ENCODE measurements at regions not wholly inside any gene's neighbourhood (a gene's known extent, or its start where the extent isn't known, plus 50 kb on each side); places are given as distances from the start of the nearest gene placed in this dataset.
"Not testable (repeated sequence)": the region's sequence is repeated elsewhere in the genome, so short reads cannot be mapped to it uniquely, and the experiment has no call there.

GRCh38 chr6:74717591-74717990, 488.3 kb downstream of the COL12A1 start:
- DNase-seq (no peak), ATAC-seq (no peak)
- Mint-ChIP-seq H3K4me1 (no peaks in the 10 kb centered on the region), H3K9me3 (peaks cover 0 to 22% (median 5%) of the 10 kb centered on the region in 11 donors), H3K27ac (no peak overlapping the region), H3K4me3 (no peak overlapping the region), H3K27me3 (no peaks in the 10 kb centered on the region), H3K36me3 (no peaks in the 10 kb centered on the region)
- no peaks in the 10 kb centered on the region for H3K27me3 ChIP-seq (ENCODE audit: control insufficient read depth in 2 of 2, insufficient read depth in 2 of 2, low read length in 2 of 2)
- intact Hi-C loops (cut with micrococcal nuclease): no loop called here
- no peaks in the 10 kb centered on the region for H3K4me1 ChIP-seq (ENCODE audit: control insufficient read depth in 2 of 2, insufficient read depth in 2 of 2, low read length in 2 of 2)
- H3K4me3 ChIP-seq (ENCODE audit: low read length): no peak overlapping the region
- ChIA-PET CTCF (no interaction called here), POLR2A (no interaction called here)
- no peak overlapping the region for H3K27ac ChIP-seq (ENCODE audit: low read depth, low read length)
- H3K36me3 ChIP-seq (ENCODE audit: control insufficient read depth in 2 of 3, insufficient read depth in 3 of 3, low read length in 3 of 3): no peaks in the 10 kb centered on the region
- H3K9me3 ChIP-seq (ENCODE audit: control insufficient read depth in 2 of 3, low read length in 3 of 3): no peaks in the 10 kb centered on the region

- Mint-ChIP-seq H3K4me1 (no peaks in the 10 kb centered on the region), H3K4me3 (no peak overlapping the region), H3K9me3 (peaks cover 0 to 13% (median 2%) of the 10 kb centered on the region in 11 donors), H3K27ac (no peak overlapping the region), H3K27me3 (no peaks in the 10 kb centered on the region), H3K36me3 (no peaks in the 10 kb centered on the region)
- no peaks in the 10 kb centered on the region for H3K9me3 ChIP-seq (ENCODE audit: control insufficient read depth in 2 of 3, low read length in 3 of 3)
- ChIA-PET POLR2A (no interaction called here), CTCF (no interaction called here)
- intact Hi-C loops (cut with micrococcal nuclease): no loop called here
- no peak overlapping the region for H3K4me3 ChIP-seq (ENCODE audit: low read length)
- no peak for ATAC-seq
- H3K27ac ChIP-seq (ENCODE audit: low read depth, low read length): no peak overlapping the region
- H3K27me3 ChIP-seq (ENCODE audit: control insufficient read depth in 2 of 2, insufficient read depth in 2 of 2, low read length in 2 of 2): no peaks in the 10 kb centered on the region
- DNase-seq: no peak
- no peaks in the 10 kb centered on the region for H3K4me1 ChIP-seq (ENCODE audit: control insufficient read depth in 2 of 2, insufficient read depth in 2 of 2, low read length in 2 of 2)
- H3K36me3 ChIP-seq (ENCODE audit: control insufficient read depth in 2 of 3, insufficient read depth in 3 of 3, low read length in 3 of 3): no peaks in the 10 kb centered on the region
These were observed 490.3 kb downstream of the COL12A1 start for GRCh38 chr6:74715355-74716085.

GRCh38 chr6:74713941-74714340, 491.9 kb downstream of the COL12A1 start:
- no peaks in the 10 kb centered on the region for H3K9me3 ChIP-seq (ENCODE audit: control insufficient read depth in 2 of 3, low read length in 3 of 3)
- peaks cover 0 to 8% (median 2%) of the 10 kb centered on the region in 11 donors for H3K9me3 Mint-ChIP-seq
- ATAC-seq (no peak), DNase-seq (no peak)
- no peak overlapping the region for H3K4me3 ChIP-seq (ENCODE audit: low read length)
- H3K4me1 ChIP-seq (ENCODE audit: control insufficient read depth in 2 of 2, insufficient read depth in 2 of 2, low read length in 2 of 2): no peaks in the 10 kb centered on the region
- ChIA-PET CTCF (no interaction called here), POLR2A (no interaction called here)
- H3K36me3 ChIP-seq (ENCODE audit: control insufficient read depth in 2 of 3, insufficient read depth in 3 of 3, low read length in 3 of 3): no peaks in the 10 kb centered on the region
- H3K4me3 Mint-ChIP-seq: no peak overlapping the region
- H3K27ac ChIP-seq (ENCODE audit: low read depth, low read length): no peak overlapping the region
- H3K27me3 ChIP-seq (ENCODE audit: control insufficient read depth in 2 of 2, insufficient read depth in 2 of 2, low read length in 2 of 2): no peaks in the 10 kb centered on the region
- no peaks in the 10 kb centered on the region for H3K27me3 Mint-ChIP-seq
- H3K36me3 Mint-ChIP-seq: no peaks in the 10 kb centered on the region
- intact Hi-C loops (cut with micrococcal nuclease): no loop called here
- H3K27ac Mint-ChIP-seq: no peak overlapping the region
- no peaks in the 10 kb centered on the region for H3K4me1 Mint-ChIP-seq

DNA sequence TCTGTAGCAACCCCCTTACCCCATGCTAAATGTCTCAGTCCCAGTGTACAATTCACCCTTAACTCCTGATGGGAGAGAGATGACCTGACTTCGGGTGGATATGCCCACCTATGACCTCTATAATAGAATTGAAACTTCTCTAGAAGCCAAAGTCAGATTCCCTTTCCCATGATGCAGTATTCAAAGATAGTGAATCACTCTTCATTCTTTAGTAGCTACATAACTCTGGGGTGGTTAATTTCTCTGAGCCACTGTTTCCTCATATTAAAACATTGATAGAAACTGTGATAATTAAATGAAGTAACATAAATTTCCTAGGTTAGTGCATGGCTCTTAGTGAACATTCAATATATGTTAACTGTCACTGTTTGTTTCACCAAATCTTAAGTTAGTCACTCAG, 500.4 kb downstream of the COL12A1 start:
- intact Hi-C loops (cut with micrococcal nuclease): no loop called here

GRCh38 chr6:74704540-74704939, 501.3 kb downstream of the COL12A1 start:
- intact Hi-C loops (cut with micrococcal nuclease); ATAC-seq: not testable (repeated sequence)

More for the DNA sequence above, 500.4 kb downstream of the COL12A1 start:
- Mint-ChIP-seq H3K4me1 (no peaks in the 10 kb centered on the region), H3K27ac (no peak overlapping the region), H3K27me3 (no peaks in the 10 kb centered on the region), H3K9me3 (peaks cover 0 to 14% (median 3%) of the 10 kb centered on the region in 11 donors), H3K4me3 (no peak overlapping the region), H3K36me3 (no peaks in the 10 kb centered on the region)
- H3K4me3 ChIP-seq (ENCODE audit: low read length): no peak overlapping the region
- no peaks in the 10 kb centered on the region for H3K36me3 ChIP-seq (ENCODE audit: control insufficient read depth in 2 of 3, insufficient read depth in 3 of 3, low read length in 3 of 3)
- ChIA-PET CTCF (no interaction called here), POLR2A (no interaction called here)
- ATAC-seq (no peak), DNase-seq (no peak)
- no peaks in the 10 kb centered on the region for H3K4me1 ChIP-seq (ENCODE audit: control insufficient read depth in 2 of 2, insufficient read depth in 2 of 2, low read length in 2 of 2)
- no peak overlapping the region for H3K27ac ChIP-seq (ENCODE audit: low read depth, low read length)
- H3K27me3 ChIP-seq (ENCODE audit: control insufficient read depth in 2 of 2, insufficient read depth in 2 of 2, low read length in 2 of 2): no peaks in the 10 kb centered on the region
- no peaks in the 10 kb centered on the region for H3K9me3 ChIP-seq (ENCODE audit: control insufficient read depth in 2 of 3, low read length in 3 of 3)

DNA sequence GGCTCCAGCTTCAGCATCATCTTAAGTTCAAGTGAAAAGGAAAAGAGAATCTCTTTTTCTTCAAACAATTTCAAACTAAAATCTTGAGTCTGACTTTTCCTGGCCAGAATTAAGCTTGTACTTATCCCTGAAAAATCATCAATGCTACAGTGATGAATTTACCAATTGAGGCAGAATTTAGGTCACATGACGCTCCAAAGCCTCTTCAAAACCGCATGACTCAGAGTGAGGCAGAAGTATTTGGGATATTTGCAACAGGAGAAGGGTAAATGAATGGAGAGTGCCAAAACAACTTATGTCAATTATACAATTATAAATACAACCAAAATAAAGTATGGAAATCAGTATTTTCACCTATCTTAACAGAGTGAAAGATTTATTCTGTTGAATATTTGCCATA, 515.5 kb downstream of the COL12A1 start:
- H3K4me1 Mint-ChIP-seq: no peaks in the 10 kb centered on the region
- CTCF ChIA-PET: no interaction called here
- H3K9me3 Mint-ChIP-seq: peaks cover 0 to 7% (median 1%) of the 10 kb centered on the region in 11 donors
- no peak overlapping the region for H3K4me3 Mint-ChIP-seq
- Histone ChIP-seq H3K36me3 (ENCODE audit: control insufficient read depth in 2 of 3, insufficient read depth in 3 of 3, low read length in 3 of 3) (no peaks in the 10 kb centered on the region), H3K9me3 (ENCODE audit: control insufficient read depth in 2 of 3, low read length in 3 of 3) (no peaks in the 10 kb centered on the region), H3K27ac (ENCODE audit: low read depth, low read length) (no peak overlapping the region), H3K4me1 (ENCODE audit: control insufficient read depth in 2 of 2, insufficient read depth in 2 of 2, low read length in 2 of 2) (no peaks in the 10 kb centered on the region), H3K4me3 (ENCODE audit: low read length) (no peak overlapping the region), H3K27me3 (ENCODE audit: control insufficient read depth in 2 of 2, insufficient read depth in 2 of 2, low read length in 2 of 2) (no peaks in the 10 kb centered on the region)
- no peak overlapping the region for H3K27ac Mint-ChIP-seq
- POLR2A ChIA-PET: no interaction called here
- intact Hi-C loops (cut with micrococcal nuclease): no loop called here
- no peaks in the 10 kb centered on the region for H3K27me3 Mint-ChIP-seq
- ATAC-seq (no peak), DNase-seq (no peak)
- no peaks in the 10 kb centered on the region for H3K36me3 Mint-ChIP-seq

More at GRCh38 chr6:74704540-74704939, 501.3 kb downstream of the COL12A1 start:
- H3K4me1 ChIP-seq (ENCODE audit: control insufficient read depth in 2 of 2, insufficient read depth in 2 of 2, low read length in 2 of 2); H3K4me1 Mint-ChIP-seq; H3K27me3 Mint-ChIP-seq; H3K27ac ChIP-seq (ENCODE audit: low read depth, low read length); H3K4me3 Mint-ChIP-seq; H3K4me3 ChIP-seq (ENCODE audit: low read length); H3K36me3 Mint-ChIP-seq; H3K27me3 ChIP-seq (ENCODE audit: control insufficient read depth in 2 of 2, insufficient read depth in 2 of 2, low read length in 2 of 2); H3K27ac Mint-ChIP-seq; H3K36me3 ChIP-seq (ENCODE audit: control insufficient read depth in 2 of 3, insufficient read depth in 3 of 3, low read length in 3 of 3); H3K9me3 ChIP-seq (ENCODE audit: control insufficient read depth in 2 of 3, low read length in 3 of 3); POLR2A ChIA-PET; DNase-seq: not testable (repeated sequence)
- CTCF ChIA-PET: interaction anchor here (0.7 kb wide), 1 partner anchor 524 kb away, joined by 3 read pairs; no protein-coding TSS in a partner anchor
- H3K9me3 Mint-ChIP-seq: peaks cover 0 to 14% (median 3%) of the 10 kb centered on the region in 11 donors

- Histone ChIP-seq H3K27ac (ENCODE audit: low read depth, low read length) (no peak overlapping the region), H3K9me3 (ENCODE audit: control insufficient read depth in 2 of 3, low read length in 3 of 3) (no peaks in the 10 kb centered on the region), H3K4me3 (ENCODE audit: low read length) (no peak overlapping the region), H3K4me1 (ENCODE audit: control insufficient read depth in 2 of 2, insufficient read depth in 2 of 2, low read length in 2 of 2) (no peaks in the 10 kb centered on the region), H3K36me3 (ENCODE audit: control insufficient read depth in 2 of 3, insufficient read depth in 3 of 3, low read length in 3 of 3) (no peaks in the 10 kb centered on the region), H3K27me3 (ENCODE audit: control insufficient read depth in 2 of 2, insufficient read depth in 2 of 2, low read length in 2 of 2) (no peaks in the 10 kb centered on the region)
- ChIA-PET POLR2A (no interaction called here), CTCF (no interaction called here)
- H3K27ac Mint-ChIP-seq: no peak overlapping the region
- H3K4me1 Mint-ChIP-seq: no peaks in the 10 kb centered on the region
- H3K4me3 Mint-ChIP-seq: no peak overlapping the region
- ATAC-seq (no peak), DNase-seq (no peak)
- no peaks in the 10 kb centered on the region for H3K36me3 Mint-ChIP-seq
- no peaks in the 10 kb centered on the region for H3K27me3 Mint-ChIP-seq
- peaks cover 0 to 7% (median 2%) of the 10 kb centered on the region in 11 donors for H3K9me3 Mint-ChIP-seq
- intact Hi-C loops (cut with micrococcal nuclease): no loop called here
These were observed 516.3 kb downstream of the COL12A1 start for GRCh38 chr6:74689601-74690000.

Measured in naive thymus-derived CD4-positive, alpha-beta T cell (primary cell).